Neural progenitor cell (in vitro differentiated cells): ENCODE measurements at regions not wholly inside any gene's neighbourhood (a gene's known extent, or its start where the extent isn't known, plus 50 kb on each side); places are given as distances from the start of the nearest gene placed in this dataset.

Source experiments
- EZH2 ChIP-seq: fragments of 200-600 bp; sonication (generic); IDR thresholded peaks from 2 replicates; pipeline ENCODE4 v1.6.1; 2017; ENCODE audit warnings: antibody characterized with exemption, mild to moderate bottlenecking, moderate library complexity
- TF ChIP-seq, protein P1 (sequence below): fragments of 200-600 bp; sonication (generic); IDR thresholded peaks from 2 replicates; pipeline ENCODE4 v1.5.1; 2017; ENCODE audit warnings: antibody characterized with exemption, mild to moderate bottlenecking

DNA sequence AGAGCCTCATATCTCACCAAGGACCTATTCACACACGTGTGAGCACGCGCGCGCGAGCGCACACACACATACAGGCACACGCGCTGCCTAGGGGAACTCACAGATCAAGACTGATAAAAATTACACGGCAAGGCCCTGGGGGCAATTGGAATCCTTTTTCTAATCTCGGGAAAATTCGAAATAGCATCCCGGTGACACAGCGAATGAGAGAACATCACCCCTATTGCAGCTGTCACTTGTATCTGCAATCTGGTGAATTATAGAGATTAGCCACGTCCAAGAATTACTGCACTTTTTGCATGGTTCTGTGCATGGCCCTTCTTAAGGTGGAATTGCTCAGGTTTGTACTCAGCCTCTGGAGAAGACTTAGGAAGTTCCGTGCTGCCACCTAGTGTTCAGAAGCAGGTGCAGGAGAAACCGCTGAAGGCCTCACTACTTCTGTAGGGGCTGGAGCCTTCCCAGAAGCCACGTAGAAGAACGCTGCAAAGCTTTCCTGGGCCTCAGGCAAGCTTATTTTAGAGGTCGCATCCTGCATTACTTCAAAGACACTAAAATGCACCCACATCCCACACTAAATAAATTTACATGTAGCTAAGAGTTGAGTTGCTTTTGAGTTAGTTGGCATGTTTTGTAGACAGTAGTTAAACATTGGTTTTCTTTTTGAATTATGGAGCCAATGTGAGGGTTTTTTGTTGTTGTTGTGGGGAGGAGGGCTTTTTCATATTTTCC is 229.2 kb upstream of the CAMK1G start:
- TF ChIP-seq EZH2, result no peak
- TF ChIP-seq, protein P1, sequence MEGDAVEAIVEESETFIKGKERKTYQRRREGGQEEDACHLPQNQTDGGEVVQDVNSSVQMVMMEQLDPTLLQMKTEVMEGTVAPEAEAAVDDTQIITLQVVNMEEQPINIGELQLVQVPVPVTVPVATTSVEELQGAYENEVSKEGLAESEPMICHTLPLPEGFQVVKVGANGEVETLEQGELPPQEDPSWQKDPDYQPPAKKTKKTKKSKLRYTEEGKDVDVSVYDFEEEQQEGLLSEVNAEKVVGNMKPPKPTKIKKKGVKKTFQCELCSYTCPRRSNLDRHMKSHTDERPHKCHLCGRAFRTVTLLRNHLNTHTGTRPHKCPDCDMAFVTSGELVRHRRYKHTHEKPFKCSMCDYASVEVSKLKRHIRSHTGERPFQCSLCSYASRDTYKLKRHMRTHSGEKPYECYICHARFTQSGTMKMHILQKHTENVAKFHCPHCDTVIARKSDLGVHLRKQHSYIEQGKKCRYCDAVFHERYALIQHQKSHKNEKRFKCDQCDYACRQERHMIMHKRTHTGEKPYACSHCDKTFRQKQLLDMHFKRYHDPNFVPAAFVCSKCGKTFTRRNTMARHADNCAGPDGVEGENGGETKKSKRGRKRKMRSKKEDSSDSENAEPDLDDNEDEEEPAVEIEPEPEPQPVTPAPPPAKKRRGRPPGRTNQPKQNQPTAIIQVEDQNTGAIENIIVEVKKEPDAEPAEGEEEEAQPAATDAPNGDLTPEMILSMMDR, result peak; percentile 89
